ENCODE measurements at regions not wholly inside any gene's neighbourhood (a gene's known extent, or its start where the extent isn't known, plus 50 kb on each side); places are given as distances from the start of the nearest gene placed in this dataset.

GRCh38 chr5:85049020-85049419 is 664.3 kb upstream of the EDIL3 start:
- TF ChIP-seq EZH2 (IDR thresholded peaks at IDR 0.05) (no peak), POLR2AphosphoS5 (IDR thresholded peaks at IDR 0.05; ENCODE audit: borderline replicate concordance, low read depth, low read length) (no peak), FOXP2 (optimal IDR thresholded peaks at IDR 0.05; ENCODE audit: control extremely low read depth, extremely low read length, insufficient read depth) (no peak)
